Stromal cell of bone marrow (primary cell): ENCODE measurements at regions not wholly inside any gene's neighbourhood (a gene's known extent, or its start where the extent isn't known, plus 50 kb on each side); places are given as distances from the start of the nearest gene placed in this dataset.

Experiments used
- DNase-seq: peaks from one replicate; pipeline ENCODE4 v3.0.0-alpha.2; 2012; ENCODE audit warnings: low read depth

DNA sequence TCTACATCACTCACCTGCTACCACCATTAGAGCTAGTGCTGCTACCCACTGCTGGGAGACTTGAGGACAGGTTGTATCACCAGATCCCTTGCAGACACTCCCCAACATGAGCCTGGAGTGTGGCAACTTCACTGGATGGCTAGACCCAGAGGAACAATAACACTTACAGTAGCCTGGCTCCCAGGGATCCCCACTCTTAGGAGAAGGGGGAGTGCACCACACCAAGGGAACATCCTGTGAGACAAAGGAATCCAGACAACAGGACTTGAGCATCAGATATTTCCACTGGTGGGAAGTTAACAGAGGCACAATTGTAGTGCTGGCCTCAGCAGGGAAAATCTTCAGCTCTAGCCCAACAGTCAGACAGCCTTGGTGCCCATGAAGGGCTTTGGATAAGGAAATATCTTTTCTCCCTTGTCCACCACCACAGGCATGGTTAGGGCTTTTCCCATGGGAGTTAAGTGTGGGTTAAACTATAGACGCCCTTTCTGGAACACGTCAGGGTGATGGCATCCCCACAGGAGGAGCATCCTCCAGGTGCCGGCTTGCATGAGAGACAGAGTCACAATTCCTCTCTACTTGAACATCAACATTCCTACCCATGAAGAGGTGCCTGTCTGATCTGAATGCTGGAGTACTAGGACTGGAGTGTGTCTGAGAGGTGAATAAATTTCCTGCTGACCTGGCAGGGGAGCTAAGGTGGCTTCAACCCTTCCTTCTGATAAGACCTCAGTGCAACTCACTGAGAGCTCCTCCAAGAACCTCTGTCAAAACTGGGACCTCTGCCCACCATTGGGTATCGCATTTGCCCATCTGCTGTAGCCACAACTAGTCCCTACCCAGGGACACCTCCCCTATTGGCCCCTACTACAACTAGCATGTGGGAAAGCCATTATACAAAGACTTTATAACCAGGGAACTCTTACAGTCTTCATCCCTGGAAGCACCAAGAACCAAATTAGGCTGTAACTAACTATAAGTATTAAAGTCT lies 55.4 kb upstream of the SIRPG start:
- no peak for DNase-seq

DNA sequence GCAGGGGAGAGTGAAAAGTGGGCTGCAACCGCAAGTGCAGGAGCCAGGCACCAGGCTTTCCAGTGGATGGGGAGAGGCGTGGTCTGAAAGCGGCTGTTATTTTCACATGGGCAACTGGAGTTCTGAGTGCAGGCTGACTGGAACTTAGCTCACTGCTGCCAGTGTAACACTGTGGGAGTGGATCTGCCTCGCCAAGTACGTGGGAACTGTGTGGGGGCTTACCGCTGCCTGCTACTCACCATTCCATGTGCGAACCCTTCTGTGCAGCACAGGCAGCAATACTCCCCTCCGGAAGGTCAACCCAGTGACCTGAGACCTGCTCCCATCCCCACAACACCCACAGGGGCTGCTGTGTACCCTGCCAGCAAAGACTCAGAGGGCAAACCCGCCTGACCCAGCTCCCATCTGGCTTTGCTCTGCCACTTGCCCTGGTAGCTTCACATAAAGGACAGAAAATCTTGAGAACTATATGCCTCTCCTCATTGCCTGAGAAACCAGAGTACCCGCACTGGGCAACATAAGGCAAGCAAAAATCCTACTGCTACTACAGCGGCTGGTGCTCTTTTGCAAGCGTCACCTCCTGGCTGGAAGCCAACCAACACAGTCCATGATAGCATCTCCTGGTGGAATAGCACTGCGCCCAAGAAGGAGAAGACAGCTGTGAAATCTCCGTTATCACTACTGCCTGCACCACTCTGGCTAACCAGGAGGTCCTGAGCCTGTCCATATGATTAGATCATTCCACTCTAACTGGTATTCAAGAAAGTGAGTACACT lies 54.4 kb upstream of the SIRPG start:
- DNase-seq, result no peak

DNA sequence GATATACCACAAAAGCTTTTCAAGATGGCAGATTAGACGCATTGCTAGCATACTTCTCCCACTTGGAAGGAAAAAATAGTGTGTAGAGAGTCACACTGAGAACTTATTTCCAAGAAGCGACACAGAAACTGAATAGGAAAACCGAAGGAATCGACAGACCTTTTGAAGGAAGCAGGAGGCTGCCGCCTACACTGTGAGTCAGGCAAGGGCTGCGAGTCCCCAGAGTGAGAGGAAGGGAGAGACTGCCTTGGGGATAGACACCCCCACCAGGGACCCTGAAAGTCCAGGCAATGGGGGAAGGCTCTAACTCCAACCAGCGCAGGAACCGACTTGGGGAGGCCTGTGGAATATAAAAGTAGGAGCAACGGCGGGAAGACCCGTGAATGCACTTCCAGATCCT lies 53.7 kb upstream of the SIRPG start:
- DNase-seq, result no peak

DNA sequence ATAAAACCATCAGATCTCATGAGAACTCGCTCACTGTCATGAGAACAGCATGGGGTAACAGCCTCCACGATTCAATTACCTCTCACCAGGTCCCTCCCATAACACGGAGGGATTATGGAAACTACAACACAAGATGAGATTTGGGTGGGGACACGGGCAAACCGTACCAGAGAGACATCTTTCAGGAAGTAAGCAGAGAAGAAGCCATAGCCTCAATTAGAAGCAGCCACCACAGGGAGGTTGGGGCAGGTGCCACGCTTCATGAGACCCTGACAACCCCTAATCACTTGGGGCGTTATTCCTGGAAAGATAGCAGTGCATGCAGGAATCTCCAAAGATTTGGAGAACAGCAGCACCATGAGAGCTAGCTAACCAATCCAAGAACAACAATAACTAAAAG lies 52.9 kb upstream of the SIRPG start:
- no peak for DNase-seq

DNA sequence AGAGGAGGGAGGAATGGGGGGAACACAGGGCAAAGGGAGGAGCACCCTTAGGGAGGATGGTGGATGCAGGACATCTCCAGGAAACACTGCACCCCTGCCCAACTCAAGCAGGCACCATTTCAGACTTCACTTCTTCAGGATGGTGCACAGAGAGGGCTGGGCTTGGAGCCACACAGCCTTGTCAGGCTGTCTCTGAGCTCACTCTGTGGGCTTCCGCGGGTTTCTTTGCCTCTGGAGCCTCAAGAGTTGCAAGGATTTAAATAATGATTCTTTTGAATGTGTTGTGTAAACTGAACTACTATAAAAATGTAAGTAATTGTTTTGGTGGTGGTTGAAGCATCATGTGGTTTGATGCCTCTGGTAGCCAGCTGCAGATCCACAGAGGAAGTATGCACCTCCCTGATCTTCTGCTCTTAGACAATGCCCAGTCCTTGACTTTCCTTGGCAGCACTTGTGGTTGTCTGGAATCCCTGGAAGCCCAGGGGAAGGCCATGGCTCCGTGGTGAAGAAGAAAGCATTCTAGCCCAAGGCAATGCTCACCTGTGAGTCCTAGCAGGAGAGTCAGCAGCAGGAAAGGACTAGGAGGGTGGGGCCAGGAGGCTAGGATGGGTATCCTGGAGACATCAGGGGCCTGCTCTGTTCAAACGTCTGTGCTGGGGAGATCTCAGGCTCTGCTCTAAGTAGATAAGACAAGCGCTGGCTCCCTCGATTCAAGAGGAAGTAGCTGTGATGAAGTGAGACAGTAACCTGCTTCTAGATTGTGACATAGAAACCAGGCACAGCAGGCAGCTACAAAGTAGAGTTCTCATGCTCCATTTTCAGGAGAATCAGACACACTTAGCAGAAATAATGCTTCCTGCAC lies 50.2 kb upstream of the SIRPG start:
- no peak for DNase-seq
